ENCODE measurements at regions not wholly inside any gene's neighbourhood (a gene's known extent, or its start where the extent isn't known, plus 50 kb on each side); places are given as distances from the start of the nearest gene placed in this dataset.

DNA sequence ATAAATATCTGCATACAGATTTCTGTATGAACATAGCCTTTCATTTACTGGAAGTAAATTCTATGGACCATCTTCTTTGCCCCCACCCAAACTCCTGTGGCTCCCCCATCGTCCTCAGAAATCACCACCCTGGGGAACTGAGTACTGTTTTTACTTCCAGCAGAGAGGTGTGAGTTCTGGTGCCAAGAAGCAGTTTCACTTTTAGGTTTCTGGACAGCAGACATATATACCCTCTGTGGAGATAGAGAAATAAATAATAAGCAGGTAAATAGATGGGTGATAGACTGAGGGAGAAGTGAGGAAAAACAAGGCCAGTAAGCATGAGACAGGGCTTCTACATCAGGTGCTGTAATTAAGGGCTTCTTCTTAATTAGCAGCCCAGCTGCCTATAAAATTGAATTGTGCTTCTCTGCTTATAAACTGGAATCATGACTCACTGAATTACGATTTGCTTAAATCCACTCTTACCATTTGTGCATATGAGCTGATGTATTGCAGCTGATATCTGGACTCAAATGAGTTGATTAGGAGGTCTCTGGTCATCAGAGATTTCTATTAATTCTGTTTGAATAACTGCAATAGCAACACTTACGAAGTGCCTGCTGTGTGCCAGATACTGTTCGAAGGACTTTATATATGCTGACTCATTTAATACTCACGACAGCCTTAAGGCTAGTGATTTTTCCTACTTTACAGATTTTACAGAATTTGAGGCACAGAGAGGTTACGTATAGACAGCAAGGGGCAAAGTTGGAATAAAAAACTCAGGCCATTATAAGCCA is 60.8 kb upstream of the DHX15 start:
- no peak for TF ChIP-seq SIN3A (IDR thresholded peaks at IDR 0.05; ENCODE audit: borderline replicate concordance, insufficient read depth, low read length)
- no peak for TF ChIP-seq POLR2AphosphoS5 (IDR thresholded peaks at IDR 0.05; ENCODE audit: low read depth, low read length)
- no peak for TF ChIP-seq REST (IDR thresholded peaks at IDR 0.05; ENCODE audit: insufficient read depth in 1 of 2, low read depth in 2 of 2, low read length in 2 of 2)
- no peak for TF ChIP-seq TAF1 (IDR thresholded peaks at IDR 0.05; ENCODE audit: borderline replicate concordance, insufficient read depth, low read length)
- TF ChIP-seq FOXP2 (optimal IDR thresholded peaks at IDR 0.05; ENCODE audit: borderline replicate concordance, extremely low read depth, extremely low read length, insufficient read depth): no peak

All from PFSK-1 (cell line).